Left lung (tissue), 4 donors: ENCODE measurements at regions not wholly inside any gene's neighbourhood (a gene's known extent, or its start where the extent isn't known, plus 50 kb on each side); places are given as distances from the start of the nearest gene placed in this dataset.

ENCODE experiments used
- ATAC-seq: fragments of 200-7000 bp; cut with Tn5 transposase; one replicate; pipeline ENCODE4 v1.9.1; 2020; ENCODE audit warnings: moderate library complexity
- DNase-seq, 4 donors: peaks; one replicate each; pipeline ENCODE4 v3.0.0-alpha.2; 2013 to 2020
- H3K27ac ChIP-seq, 2 donors: fragments of 200-600 bp; sonication (generic) in 1 of 2; one replicate each; pipeline versions ENCODE4 v1.5.0 to v1.8.0; 2020 to 2021
- H3K27me3 ChIP-seq, 2 donors: fragments of 200-600 bp; sonication (generic) in 1 of 2; one replicate each; pipeline versions ENCODE4 v1.5.0 to v1.8.0; 2020 to 2021
- H3K36me3 ChIP-seq, 2 donors: fragments of 200-600 bp; sonication (generic) in 1 of 2; one replicate each; pipeline versions ENCODE4 v1.5.0 to v1.8.0; 2020 to 2021
- H3K4me1 ChIP-seq, 2 donors: fragments of 200-600 bp; one replicate each; pipeline ENCODE4 v1.8.0; 2021
- H3K4me3 ChIP-seq, 2 donors: fragments of 200-600 bp; sonication (generic) in 1 of 2; one replicate each; pipeline versions ENCODE4 v1.5.0 to v1.8.0; 2020 to 2021; ENCODE audit warnings: mild to moderate bottlenecking in 1 of 2
- H3K9me3 ChIP-seq, 2 donors: fragments of 200-600 bp; sonication (generic) in 1 of 2; one replicate each; pipeline versions ENCODE4 v1.5.0 to v1.8.0; 2020 to 2021
- intact Hi-C, 2 donors: fragments of 100-400 bp; cut with DNase I; formaldehyde crosslinking; loops; one replicate each; pipeline versions ENCODE4 v1.11.2 to v1.14.2; 2022
- TF ChIP-seq, protein P1 (sequence below), 2 donors: fragments of 200-600 bp; sonication (generic) in 1 of 2; IDR thresholded peaks; one replicate each; pipeline versions ENCODE4 v1.5.0 to v1.8.0; 2021; ENCODE audit warnings: antibody characterized with exemption in 2 of 2
- donor health status: DM: no; HTN: yes; CAD: no.
- donor health status: DM: no; HTN: no; CAD: no.

DNA sequence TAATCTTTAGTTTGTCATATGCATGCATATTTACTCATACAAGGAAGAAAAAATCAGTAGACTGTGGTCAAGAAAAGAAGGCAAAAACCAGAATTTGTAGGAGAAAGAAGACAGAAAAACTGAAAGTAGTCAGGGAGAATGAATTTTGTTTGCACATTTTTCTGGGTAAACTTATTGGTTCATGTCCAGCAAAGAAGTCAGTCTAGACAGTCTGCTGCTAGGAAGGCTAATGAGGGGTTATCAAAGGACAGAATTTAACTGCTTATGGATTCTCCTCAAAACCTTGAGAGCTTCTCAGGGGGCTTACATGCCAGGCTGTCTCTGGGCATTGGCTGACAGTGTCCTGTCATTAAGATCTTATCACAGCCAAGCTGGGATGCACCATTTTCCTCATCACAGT, 293.9 kb downstream of the RPAP3 start:
- Histone ChIP-seq H3K36me3 (no peaks in the 10 kb centered on the region), H3K27me3 (no peaks in the 10 kb centered on the region), H3K4me1 (peaks cover 0 to 12% of the 10 kb centered on the region in 2 donors), H3K9me3 (no peaks in the 10 kb centered on the region), H3K4me3 (no peak overlapping the region), H3K27ac (no peak overlapping the region)
- TF ChIP-seq, protein P1, sequence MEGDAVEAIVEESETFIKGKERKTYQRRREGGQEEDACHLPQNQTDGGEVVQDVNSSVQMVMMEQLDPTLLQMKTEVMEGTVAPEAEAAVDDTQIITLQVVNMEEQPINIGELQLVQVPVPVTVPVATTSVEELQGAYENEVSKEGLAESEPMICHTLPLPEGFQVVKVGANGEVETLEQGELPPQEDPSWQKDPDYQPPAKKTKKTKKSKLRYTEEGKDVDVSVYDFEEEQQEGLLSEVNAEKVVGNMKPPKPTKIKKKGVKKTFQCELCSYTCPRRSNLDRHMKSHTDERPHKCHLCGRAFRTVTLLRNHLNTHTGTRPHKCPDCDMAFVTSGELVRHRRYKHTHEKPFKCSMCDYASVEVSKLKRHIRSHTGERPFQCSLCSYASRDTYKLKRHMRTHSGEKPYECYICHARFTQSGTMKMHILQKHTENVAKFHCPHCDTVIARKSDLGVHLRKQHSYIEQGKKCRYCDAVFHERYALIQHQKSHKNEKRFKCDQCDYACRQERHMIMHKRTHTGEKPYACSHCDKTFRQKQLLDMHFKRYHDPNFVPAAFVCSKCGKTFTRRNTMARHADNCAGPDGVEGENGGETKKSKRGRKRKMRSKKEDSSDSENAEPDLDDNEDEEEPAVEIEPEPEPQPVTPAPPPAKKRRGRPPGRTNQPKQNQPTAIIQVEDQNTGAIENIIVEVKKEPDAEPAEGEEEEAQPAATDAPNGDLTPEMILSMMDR (IDR thresholded peaks at IDR 0.05): no peak
- ATAC-seq (no peak), DNase-seq (no peak)
- intact Hi-C loops: no loop called here

DNA sequence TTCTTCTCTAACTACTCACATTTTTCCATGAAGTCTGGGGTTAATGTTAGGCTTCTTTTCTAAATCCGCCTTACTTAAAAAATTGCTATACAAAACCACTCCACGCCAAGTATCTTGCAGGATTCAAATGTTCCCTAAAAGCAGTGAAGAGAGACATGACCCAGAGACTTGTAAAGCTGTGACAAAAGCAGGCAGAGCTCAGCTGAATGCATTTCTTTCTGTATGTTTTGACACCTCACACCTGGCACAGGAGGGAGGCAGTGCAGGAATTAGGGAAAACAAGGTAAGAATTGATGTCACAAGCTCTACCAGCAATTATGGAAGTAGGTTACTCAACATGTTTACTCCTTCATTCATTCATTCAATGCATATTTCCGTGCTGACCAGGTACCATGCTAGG, 295.0 kb downstream of the RPAP3 start:
- Histone ChIP-seq H3K4me1 (peaks cover 0 to 12% of the 10 kb centered on the region in 2 donors), H3K4me3 (no peak overlapping the region), H3K27ac (no peak overlapping the region), H3K9me3 (no peaks in the 10 kb centered on the region), H3K36me3 (no peaks in the 10 kb centered on the region), H3K27me3 (no peaks in the 10 kb centered on the region)
- intact Hi-C loops: no loop called here
- DNase-seq: no peak
- TF ChIP-seq, protein P1 (IDR thresholded peaks at IDR 0.05): no peak
- no peak for ATAC-seq

DNA sequence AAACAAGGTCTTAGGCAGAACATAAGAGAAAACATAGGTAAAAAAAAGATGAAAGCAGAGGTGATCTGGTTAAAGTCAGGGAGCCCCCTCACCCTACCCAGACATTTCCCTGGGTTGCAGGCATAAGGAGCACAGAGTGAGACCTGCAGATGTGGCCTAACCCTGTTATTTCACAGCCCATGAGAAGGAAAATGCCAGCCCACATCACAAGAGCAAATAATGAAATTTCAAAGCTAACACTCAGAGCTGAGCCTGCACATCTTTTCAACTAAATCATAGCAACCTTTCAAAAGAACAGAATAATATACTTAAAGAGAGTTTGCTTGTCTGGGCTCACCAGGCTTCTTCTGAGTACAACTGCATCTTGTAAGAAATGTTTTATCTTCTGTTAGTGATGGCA, 295.4 kb downstream of the RPAP3 start:
- DNase-seq: no peak
- H3K4me1 ChIP-seq: peaks cover 0 to 12% of the 10 kb centered on the region in 2 donors
- TF ChIP-seq, protein P1 (IDR thresholded peaks at IDR 0.05): no peak

GRCh38 chr12:47409310-47409987, 296.4 kb downstream of the RPAP3 start:
- Histone ChIP-seq H3K4me1 (peaks cover 0 to 12% of the 10 kb centered on the region in 2 donors), H3K27me3 (no peaks in the 10 kb centered on the region), H3K9me3 (no peaks in the 10 kb centered on the region), H3K36me3 (no peaks in the 10 kb centered on the region), H3K27ac (no peak overlapping the region), H3K4me3 (no peak overlapping the region)
- TF ChIP-seq, protein P1 (IDR thresholded peaks at IDR 0.05): no peak
- ATAC-seq (no peak), DNase-seq (no peak)
- intact Hi-C loops: no loop called here

More for the DNA sequence above, 295.4 kb downstream of the RPAP3 start:
- H3K9me3 ChIP-seq: no peaks in the 10 kb centered on the region
- H3K36me3 ChIP-seq: no peaks in the 10 kb centered on the region
- no peak overlapping the region for H3K27ac ChIP-seq
- no peaks in the 10 kb centered on the region for H3K27me3 ChIP-seq
- intact Hi-C loops: no loop called here
- H3K4me3 ChIP-seq: no peak overlapping the region
- ATAC-seq: no peak

- ATAC-seq (peak; percentile 94), DNase-seq (peak in 1 of 4 donors; percentile 44)
- Histone ChIP-seq H3K27me3 (no peaks in the 10 kb centered on the region), H3K4me1 (peaks cover 0 to 12% of the 10 kb centered on the region in 2 donors), H3K4me3 (no peak overlapping the region), H3K36me3 (no peaks in the 10 kb centered on the region), H3K9me3 (no peaks in the 10 kb centered on the region), H3K27ac (peak overlapping the region; percentile 58 to 62)
- TF ChIP-seq, protein P1 (IDR thresholded peaks at IDR 0.05): peak; percentile 13 to 25
- intact Hi-C loops: no loop called here
Measured at GRCh38 chr12:47408171-47408871, 297.5 kb downstream of the RPAP3 start.
